ELF-1 (cell line): ENCODE measurements at regions not wholly inside any gene's neighbourhood (a gene's known extent, or its start where the extent isn't known, plus 50 kb on each side); places are given as distances from the start of the nearest gene placed in this dataset.
"Not testable (repeated sequence)": the region's sequence is repeated elsewhere in the genome, so short reads cannot be mapped to it uniquely, and the experiment has no call there.

Source experiments
- DNase-seq: peaks from one replicate; pipeline ENCODE4 v3.0.0-alpha.2; 2016; ENCODE audit warnings: low read depth, low spot score

DNA sequence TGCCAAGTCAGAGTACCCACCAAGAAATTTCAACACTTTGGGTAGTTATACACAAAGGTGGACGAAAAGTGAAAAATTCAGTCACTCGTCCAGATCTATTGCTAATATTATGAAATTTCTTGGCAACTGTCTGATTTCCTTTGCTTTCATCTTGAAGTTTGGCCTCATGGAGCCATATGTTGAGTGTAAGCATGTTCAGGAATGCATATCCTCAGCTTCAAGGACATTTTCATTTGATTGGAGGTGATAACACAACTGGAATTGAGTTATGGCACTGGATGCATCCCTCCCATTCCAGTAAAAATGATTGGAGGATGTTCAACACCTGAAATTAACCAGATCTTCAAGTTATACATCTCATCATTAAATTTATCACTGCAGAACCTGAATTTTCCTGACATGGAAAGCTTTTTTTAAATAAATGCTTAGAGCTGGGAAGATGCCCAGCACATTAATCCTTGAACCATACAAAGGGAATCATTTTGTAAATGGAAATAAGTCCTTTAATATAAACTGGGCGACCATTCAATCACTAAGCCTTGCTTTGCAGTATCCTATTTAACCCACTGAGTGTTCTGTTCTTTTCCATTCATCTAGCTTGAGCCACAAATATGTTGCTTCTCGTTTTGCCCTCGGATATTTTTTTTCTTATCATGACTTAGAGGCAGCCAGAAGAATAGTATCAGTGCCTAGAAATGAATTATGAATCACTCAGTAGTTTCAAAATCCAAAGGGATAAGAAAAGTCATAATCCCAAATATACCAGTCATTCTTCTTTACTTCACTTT is 273.7 kb upstream of the PIK3R1 start:
- no peak for DNase-seq

DNA sequence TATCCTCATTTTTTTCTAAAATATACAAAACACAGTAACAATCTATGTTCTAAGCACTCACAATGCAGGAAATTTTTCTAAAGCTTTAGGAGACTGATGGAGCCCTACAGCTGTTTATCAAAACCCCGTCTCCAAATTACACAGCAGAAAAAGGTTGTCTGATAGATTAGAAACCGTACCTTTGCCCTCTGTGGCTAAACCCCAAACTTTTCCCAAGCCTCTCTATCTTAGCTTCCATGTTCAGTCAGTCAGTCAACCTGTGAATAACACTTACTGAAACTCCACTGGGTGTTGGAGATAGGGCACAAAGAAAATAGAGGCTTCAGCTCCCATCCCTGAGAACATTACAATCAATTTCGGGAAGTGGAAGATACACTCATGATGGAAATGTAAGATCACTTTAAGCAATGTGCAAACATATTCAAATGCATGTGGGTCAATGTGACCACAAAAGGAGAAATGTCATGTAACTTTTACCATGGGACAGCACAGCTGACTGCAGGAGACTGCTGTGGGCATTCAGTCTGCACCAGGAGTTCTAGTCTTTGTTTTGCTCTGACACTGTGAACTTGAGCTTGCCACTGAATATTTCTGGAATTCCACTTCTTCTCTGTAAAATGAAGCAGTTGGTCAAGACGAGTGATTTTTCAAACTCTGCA is 279.5 kb upstream of the PIK3R1 start:
- no peak for DNase-seq

DNA sequence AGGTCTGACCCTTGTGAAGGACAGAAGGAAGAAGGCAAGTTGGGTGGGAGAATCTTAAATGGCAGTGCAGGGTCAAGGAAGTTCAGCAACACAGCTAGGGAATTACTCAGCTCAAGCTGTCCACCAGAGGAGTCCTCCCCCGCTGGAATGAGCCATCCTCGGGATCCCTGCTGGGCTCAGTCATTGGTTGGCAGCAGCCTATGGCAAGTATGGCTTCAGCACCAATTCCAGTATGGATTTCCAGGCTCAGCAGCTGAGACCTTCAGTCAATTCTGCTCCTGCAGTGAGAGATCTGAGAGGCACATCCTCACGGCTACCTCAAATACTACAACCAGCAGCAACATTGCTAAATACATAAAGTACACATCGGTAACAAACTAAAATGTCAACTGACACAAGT is 280.6 kb upstream of the PIK3R1 start:
- no peak for DNase-seq

DNA sequence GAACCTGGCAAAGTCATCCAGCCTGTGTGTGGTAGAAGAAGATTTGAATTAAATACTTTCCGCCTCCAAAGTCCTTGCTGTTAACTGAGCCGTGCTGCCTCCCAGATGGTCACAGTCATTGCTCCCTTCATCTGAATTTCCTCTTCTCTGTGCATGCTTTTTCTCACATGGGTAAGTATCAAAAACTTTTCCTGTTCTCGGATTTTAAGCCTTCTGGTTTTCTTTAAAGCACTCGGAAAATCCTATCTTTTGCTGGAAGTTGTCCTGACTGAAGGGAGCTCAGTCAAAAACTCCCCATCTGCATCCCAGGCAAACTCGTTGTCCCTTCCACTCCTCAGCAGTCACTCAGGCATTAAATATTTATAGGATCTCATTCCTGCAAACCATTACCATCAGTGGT is 290.0 kb upstream of the PIK3R1 start:
- DNase-seq, result no peak

DNA sequence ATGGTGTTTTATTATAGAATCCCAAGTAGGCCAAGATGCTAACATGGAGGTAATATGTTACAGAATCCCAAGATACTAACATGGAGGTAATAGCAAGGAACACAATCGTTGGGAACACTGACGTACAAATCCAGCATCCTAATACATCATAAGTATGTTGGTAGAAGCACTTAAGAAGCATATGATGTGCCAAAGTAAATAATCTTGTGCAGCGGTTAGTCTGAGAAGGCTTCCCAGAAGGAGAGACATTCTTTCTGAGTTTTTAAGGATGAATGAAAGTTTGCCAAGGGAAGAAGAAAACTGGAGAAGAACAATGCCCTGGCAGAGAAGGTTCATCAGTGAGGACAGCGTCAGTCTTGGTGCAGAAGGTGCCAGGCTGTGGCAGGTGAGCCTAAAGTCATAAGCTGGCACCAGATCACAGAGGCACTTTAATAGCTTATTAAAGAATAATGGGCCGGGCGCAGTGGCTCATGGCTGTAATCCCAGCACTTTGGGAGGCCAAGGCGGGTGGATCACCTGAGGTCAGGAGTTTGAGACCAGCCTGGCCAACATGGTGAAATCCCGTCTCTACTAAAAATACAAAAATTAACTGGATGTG is 294.5 kb upstream of the PIK3R1 start:
- DNase-seq, result no peak

DNA sequence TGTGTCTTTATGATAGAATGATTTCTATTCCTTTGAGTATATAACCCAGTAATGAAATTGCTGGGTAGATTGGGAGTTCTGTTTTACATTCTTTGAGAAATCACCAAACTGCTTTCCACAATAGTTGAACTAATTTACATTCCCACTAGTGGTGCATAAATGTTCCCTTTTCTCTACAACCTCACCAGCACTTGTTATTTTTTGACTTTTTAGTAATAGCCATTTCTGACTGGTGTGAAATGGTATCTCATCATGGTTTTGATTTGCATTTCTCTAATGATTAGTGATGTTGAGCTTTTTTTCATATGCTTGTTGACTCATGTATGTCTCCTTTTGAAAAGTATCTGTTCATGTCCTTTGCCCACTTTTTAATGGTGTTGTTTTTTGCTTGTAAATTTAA is 296.0 kb upstream of the PIK3R1 start:
- not testable (repeated sequence) for DNase-seq

DNA sequence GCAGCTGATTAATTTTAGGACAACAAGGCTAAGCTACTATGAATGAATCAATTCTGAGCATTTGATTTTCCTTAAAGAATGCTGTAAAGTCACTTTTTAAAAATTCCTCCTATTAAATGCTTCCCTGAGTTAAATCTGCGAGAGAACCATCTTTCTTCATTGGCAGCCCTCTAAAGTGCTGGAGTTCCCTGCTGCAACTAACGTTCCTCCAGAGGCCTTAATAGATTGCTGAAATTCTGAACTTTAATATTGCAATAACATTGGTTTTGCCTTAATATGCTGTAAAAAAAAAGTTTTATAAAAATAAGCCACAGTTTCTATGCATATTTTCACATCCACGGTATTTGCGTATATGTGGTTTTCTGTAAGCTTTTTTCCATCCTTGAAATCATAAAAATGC is 298.0 kb upstream of the PIK3R1 start:
- no peak for DNase-seq

DNA sequence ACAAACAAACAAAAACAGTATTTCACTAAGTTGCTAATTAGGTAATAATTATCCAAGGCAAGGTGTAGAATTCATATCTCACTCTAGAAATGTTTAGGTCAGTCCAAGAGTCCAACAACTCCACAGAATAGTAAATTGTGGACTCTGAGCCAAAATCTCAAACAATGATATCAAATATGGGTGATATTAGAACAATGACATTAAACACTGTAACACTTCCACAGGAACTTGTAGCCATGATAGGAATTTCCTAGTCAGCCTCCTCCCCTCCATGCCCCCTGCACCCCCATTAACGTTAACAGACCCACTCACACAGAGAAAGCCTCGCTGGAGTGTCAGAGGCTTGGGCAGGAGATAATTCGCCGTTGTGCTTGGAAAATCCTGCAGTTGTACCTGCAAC is 305.0 kb upstream of the PIK3R1 start:
- DNase-seq, result no peak

DNA sequence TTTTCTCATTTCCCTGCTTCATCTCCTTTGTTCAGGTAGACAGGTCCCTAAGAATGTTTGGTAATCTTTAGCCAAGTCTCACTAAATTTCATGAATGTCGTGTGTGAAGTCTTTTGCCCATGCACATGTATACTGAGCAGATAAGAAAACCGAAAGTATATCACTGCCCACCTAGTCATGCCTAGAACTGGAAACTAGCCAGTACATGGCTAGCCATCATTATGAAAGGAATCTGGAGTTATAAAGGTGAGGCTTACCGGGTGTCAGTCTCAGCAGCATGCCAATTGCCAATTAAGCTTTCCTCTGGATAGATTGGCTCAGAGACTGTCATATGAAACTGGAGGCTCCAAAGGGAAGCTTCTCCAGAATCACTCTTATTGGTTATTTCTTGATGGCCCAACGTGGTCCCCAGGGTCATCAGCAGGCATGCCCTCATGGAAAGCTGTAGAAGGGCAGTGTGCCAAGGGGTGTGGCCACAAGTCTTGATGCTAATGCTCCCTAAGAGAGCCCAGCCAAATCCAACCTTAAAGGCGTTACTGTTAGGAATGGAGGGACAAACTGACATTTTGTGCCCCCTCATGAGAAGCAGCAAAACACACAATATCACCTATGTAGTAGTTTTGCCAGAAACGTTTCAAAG is 307.3 kb upstream of the PIK3R1 start:
- no peak for DNase-seq

DNA sequence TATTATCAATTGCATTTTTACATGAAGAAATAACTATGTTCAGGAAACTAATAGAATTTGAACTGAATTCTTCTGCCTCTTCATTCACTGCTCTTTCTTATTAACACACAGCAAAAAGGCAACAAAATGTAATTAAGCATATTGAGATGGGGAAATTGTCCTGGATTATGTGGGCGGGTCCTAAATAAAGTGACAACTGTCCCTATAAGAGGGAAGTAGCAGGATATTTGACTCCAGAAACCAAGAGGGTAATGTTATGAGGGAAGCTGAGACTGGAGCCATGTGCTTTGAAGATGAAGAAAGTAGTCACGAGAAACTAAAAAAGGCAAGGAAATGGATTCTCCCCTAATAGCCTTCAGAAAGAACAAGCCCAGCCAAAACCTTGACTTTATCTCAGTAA is 311.2 kb upstream of the PIK3R1 start:
- DNase-seq, result no peak

DNA sequence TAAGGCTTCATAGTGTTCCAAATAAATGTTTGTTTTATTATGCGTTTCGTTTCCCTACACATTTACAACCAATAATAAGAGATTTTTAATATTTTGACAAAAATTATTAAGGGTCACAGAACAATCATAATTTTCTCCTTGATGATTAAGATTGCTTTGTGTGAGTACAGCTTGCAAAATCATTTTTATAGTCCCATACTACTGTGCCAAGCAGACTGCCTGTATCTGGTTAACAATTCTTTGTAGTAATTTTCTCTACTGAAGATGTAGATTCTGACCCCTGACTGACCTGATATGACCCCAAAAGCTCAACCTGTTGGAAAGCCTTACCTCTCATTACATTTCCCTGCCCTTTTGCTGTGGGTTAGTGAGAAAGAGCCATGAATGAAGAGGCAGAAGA is 311.9 kb upstream of the PIK3R1 start:
- DNase-seq, result no peak

DNA sequence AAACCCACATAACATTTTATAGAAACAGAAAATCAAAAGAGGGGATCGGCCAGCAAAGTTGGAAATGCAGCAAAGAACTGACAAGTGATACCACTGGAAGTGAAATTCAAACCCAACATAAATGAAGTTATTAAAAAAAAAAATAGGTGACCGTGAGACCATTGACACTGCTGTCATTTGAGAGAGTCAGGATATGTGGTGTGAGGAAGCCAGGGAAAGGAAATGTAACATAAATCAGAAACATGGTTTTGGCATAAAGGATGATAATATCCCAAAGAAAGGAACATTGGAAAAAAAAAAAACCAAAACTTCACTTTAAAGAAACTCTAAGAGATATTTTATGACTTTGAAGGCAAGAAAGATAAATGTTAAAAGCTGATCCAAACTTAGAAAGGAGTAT is 312.4 kb upstream of the PIK3R1 start:
- DNase-seq, result no peak

DNA sequence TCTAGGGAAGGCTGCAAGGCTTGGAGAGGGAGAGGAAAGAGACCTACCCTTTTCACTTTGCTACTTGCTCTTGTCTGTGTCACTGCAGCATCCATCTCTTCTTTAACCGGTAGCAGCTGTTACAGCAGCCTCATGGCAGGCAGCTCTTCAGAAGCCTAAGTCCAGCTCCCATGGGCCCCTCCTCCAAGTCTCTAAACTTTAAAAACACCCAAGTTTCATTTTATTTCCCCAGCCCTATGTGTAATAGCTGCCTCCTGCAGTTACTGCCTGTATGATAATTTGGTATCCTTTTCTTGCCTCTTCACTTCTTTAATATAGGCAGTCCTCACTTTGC is 313.1 kb upstream of the PIK3R1 start:
- DNase-seq, result no peak

DNA sequence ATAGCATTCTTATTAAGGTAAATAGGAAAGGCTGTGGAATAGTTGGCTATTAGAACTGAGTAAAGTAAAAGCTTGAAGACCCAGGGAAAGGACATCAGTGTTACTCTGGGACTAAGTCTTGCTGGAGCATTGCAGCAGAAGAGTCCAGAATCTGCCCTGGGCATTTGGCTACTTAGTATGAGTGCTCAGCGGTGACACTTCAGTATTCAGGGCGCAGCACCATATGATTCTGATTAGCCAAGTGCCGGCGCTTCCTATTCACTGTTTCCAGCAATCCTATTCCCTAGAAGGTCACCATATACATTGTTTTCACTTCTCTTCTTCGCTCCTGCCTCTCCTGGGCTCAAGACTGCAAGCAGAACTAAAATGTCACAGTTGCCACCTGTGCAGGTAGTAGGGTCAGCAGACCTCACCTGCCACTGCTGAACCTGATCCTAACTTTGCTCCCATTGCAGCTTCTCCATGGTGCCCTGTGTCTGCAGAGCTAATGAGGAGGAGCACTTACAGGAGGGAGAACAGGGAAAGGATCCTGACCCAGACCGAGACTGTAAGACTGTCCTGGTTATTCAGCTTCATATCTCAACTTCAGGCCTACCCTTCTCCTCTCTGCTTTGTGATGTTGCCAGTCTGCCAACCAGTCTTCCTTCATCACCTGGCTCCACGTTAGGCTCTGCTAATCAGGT is 313.6 kb upstream of the PIK3R1 start:
- no peak for DNase-seq

DNA sequence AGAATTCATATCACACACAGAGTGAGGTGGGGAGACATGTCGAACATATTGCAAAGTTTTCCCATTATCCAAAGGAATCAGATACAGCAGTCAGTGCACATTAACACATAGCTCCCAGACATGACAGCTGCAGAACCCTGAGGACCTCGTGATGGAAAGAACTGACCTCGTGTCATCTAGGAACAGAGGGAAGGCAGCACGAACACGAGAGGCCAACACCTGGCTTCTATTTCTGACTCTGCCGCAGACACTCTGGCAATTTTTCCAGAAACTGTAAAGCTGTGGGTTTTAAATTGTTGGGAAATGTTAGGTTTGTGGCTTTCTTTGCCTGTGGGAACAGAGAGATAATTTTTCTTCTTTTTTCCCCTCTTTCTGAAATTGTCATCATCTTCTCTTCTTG is 315.0 kb upstream of the PIK3R1 start:
- DNase-seq, result no peak

DNA sequence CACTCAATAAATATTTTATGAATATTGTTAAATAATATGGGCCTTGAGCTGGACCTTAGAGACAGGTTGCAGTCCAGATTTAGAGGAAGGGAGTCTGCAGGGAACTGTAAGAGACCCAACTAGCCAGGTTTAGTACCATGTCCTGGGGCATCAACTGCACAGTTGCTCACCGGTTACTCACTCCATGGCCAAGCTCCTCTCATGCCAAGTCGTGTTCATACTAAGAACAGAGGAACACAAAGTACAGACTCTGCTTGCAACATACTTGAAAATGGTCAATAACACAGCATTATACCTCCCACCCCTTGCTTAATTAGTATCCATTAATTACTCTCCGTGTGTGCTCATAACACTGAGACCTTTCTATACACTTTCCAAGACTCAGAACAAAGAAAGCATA is 317.6 kb upstream of the PIK3R1 start:
- no peak for DNase-seq

DNA sequence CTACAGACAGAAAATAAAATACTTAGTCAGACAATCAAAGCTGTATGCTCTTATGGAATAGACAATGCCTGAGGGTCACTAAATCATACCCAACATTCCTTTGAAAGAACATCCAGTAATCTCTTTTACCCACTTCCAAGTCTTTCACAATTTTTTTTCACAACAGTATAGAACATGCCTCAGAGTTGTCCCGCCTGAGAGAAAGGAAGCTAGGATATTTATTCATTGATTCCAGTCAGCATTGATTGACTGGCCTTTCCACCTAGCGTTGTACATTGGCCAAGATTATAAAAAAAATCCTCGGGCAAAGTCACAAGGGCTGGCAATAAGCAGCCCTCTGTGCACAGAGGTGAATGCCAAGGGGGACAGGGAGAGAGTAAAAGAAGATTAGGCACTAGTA is 318.1 kb upstream of the PIK3R1 start:
- no peak for DNase-seq

DNA sequence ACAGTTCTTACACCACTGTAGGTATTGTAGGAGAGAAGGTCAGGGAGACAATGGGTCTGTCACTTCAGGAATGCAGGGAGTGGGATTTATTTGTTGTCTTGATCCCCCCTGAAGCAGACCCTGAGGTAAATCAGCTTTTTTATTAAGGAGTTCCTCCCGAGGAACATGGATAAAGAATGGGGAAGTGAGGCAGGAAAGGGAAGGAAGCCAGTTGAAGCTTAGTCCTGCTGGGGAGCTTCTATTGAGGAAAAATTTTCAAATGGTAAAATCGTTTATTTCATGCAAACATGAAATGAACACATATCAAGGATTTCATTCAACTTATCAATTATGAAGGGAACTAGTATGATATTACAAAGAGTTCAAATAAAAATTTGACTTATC is 318.6 kb upstream of the PIK3R1 start:
- DNase-seq, result no peak

DNA sequence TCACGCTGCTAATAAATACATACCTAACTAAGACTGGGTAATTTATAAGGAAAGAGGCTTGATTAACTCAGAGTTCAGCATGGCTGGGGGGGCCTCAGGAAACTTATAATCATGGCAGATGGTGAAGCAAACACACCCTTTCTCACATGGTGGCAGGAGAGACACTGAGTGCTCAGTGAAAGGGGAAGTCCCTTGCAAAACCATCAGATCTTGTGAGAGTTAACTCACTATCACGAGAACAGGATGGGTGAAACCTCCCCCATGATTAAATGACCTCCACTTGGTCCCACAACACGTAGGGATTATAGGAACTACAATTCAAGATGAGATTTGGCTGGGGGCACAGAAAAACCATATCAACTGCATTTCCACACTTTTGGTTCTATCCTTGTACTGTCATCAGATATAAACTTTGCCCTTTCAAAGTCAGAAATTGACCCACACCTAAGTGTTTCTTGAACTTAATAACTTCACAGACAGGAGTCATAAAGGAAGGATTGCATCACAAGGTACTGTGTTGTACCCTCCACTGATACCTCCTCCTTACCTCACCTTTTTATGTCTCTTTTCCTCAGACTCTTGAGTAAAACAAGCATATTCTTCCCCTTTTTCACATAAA is 319.1 kb upstream of the PIK3R1 start:
- no peak for DNase-seq

DNA sequence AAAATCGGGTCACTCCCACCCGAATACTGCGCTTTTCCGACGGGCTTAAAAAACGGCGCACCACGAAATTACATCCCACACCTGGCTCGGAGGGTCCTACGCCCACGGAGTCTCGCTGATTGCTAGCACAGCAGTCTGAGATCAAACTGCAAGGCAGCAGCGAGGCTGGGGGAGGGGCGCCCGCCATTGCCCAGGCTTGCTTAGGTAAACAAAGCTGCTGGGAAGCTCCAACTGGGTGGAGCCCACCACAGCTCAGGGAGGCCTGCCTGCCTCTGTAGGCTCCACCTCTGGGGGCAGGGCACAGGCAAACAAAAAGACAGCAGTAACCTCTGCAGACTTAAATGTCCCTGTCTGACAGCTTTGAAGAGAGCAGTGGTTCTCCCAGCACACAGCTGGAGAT is 325.7 kb upstream of the PIK3R1 start:
- not testable (repeated sequence) for DNase-seq

DNA sequence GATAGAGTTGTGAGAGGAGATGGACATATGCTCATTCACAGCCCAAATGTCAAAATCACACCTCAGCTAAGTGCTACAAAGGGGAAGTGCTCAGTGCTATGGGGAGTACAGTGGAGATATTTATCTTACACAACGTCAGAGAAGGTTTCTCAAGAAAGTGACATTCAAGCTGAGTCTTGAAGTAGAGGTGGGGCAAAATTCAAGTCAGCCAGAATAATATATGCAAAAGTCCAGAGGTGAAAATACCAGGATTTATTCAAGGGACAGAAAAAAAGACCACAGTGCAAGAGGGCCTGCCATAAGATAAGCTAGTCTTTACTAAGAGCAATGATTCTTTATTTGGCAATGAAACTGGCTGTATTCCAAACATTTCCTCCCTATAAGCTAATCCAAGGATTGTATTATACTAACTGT is 327.8 kb upstream of the PIK3R1 start:
- no peak for DNase-seq

DNA sequence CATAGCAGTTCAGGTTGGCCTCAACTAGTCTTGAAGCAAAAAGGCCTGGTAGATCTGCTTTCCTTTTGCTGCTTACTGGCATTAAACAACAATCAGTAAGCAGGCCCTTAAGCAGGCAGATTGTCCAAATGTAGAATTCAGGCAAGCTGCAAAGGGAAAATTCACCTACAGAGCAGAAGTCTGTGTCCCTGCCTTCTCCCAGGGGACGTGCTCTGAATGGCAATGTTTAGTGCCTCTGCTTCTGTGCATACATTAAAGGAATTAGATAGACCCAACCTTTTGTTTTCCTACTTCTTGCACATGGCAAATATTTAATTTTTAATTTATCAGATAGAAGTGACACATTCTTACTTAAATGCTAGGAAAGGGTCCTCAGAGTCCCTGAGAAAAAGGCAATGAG is 328.8 kb upstream of the PIK3R1 start:
- no peak for DNase-seq
